Ovary (tissue), 7 donors: ENCODE measurements at regions not wholly inside any gene's neighbourhood (a gene's known extent, or its start where the extent isn't known, plus 50 kb on each side); places are given as distances from the start of the nearest gene placed in this dataset.

Source experiments
- DNase-seq, 5 donors: peaks; one replicate each; pipeline ENCODE4 v3.0.0-alpha.2; 2019 to 2020
- H3K27ac ChIP-seq, 2 donors: fragments of 200-600 bp; one replicate each; pipeline versions ENCODE4 v1.5.1 to v1.8.0; 2019 to 2022
- H3K27me3 ChIP-seq: fragments of 200-600 bp; one replicate; pipeline ENCODE4 v1.8.0; 2022
- H3K36me3 ChIP-seq: fragments of 200-600 bp; sonication (generic); one replicate; pipeline ENCODE4 v1.5.1; 2019
- H3K4me1 ChIP-seq: one replicate; pipeline ENCODE4 v1.8.1; 2013; ENCODE audit warnings: mild to moderate bottlenecking, moderate library complexity; ENCODE audit not compliant: insufficient read depth
- H3K4me3 ChIP-seq: fragments of 200-600 bp; sonication (generic); one replicate; pipeline ENCODE4 v1.5.1; 2017
- H3K9me3 ChIP-seq, 2 donors: fragments of 200-600 bp in 1 of 2; sonication (generic) in 1 of 2; one replicate each; pipeline versions ENCODE4 v1.5.1 to v1.8.1; 2013 to 2019; ENCODE audit warnings: mild to moderate bottlenecking in 1 of 2, moderate library complexity in 1 of 2
- CTCF ChIP-seq, 3 donors: fragments of 450-650 bp in 2 of 3; fragments of 200-600 bp in 1 of 3; IDR thresholded peaks; one replicate each; pipeline versions ENCODE4 v1.5.1 to v1.8.0; 2016 to 2022; ENCODE audit warnings: antibody characterized with exemption in 3 of 3, mild to moderate bottlenecking in 1 of 3
- EP300 ChIP-seq: sonication (generic); formaldehyde crosslinking; IDR thresholded peaks from one replicate; pipeline ENCODE4 v1.6.1; 2017; ENCODE audit warnings: antibody characterized with exemption
- POLR2A ChIP-seq: fragments of 450-650 bp; IDR thresholded peaks from one replicate; pipeline ENCODE4 v1.6.1; 2017; ENCODE audit warnings: antibody characterized with exemption, mild to moderate bottlenecking, moderate library complexity
- WGBS, 3 donors: extraction: QIAGEN DNeasy Blood & Tissue Kit in 1 of 3; methylation state at CpG; one replicate each; pipeline versions ENCODE4 v1.1.5 to v1.1.7; 2013 to 2017; 5-methylcytosine and 5-hydroxymethylcytosine counted together
- intact Hi-C, 4 donors: fragments of 100-400 bp; cut with DNase I; formaldehyde crosslinking; loops; one replicate each; pipeline versions ENCODE4 v1.11.0 to v1.15.1; 2022 to 2023
- donor health status: DM: no; HTN: no; CAD: no; lungs with moderate emphysema.
- donor health status: DM: no; HTN: no; CAD: no.
- donor health status: Bipolar disorder and iron deficiency.
- donor health status: DM: no; HTN: no; CAD: no.
- donor health status: DM: yes; HTN: yes; CAD: no.

GRCh38 chr4:124243671-124244366, 468.7 kb downstream of the ANKRD50 start:
- H3K36me3 ChIP-seq, result no peaks in the 10 kb centered on the region
- TF ChIP-seq EP300 (no peak), POLR2A (no peak), CTCF (IDR thresholded peaks at IDR 0.05) (no peak)
- H3K4me1 ChIP-seq, result no peaks in the 10 kb centered on the region
- 74 to 94% (median 82%) methylated on average over 3 of the region's 3 CpGs for WGBS, 3 donors
- DNase-seq, result no peak
- intact Hi-C loops, result no loop called here
- no peak overlapping the region for H3K27ac ChIP-seq
- no peaks in the 10 kb centered on the region for H3K27me3 ChIP-seq
- H3K4me3 ChIP-seq, result no peak overlapping the region
- no peaks in the 10 kb centered on the region for H3K9me3 ChIP-seq

GRCh38 chr4:124253080-124253479, 459.5 kb downstream of the ANKRD50 start:
- Histone ChIP-seq H3K4me1 (no peaks in the 10 kb centered on the region), H3K36me3 (no peaks in the 10 kb centered on the region), H3K27me3 (no peaks in the 10 kb centered on the region), H3K27ac (no peak overlapping the region), H3K4me3 (no peak overlapping the region), H3K9me3 (no peaks in the 10 kb centered on the region)
- intact Hi-C loops, result no loop called here
- TF ChIP-seq POLR2A, result no peak
- TF ChIP-seq CTCF (IDR thresholded peaks at IDR 0.05), result no peak
- no peak for TF ChIP-seq EP300
- no peak for DNase-seq

GRCh38 chr4:124262211-124263179, 450.0 kb downstream of the ANKRD50 start:
- TF ChIP-seq EP300 (no peak), CTCF (IDR thresholded peaks at IDR 0.05) (peak; percentile 40 to 65 (median 61))
- H3K36me3 ChIP-seq, result no peaks in the 10 kb centered on the region
- DNase-seq, result peak; percentile 31 to 73 (median 40)
- intact Hi-C loops, result loop anchor here in 1 of 4 donors (10.0 kb wide), 1 partner anchor 878 kb away; no protein-coding TSS in a partner anchor
- H3K27me3 ChIP-seq, result no peaks in the 10 kb centered on the region
- 4 to 10% (median 6%) methylated on average over 7 of the region's 7 CpGs for WGBS, 3 donors
- H3K4me1 ChIP-seq, result no peaks in the 10 kb centered on the region
- no peak overlapping the region for H3K27ac ChIP-seq
- H3K9me3 ChIP-seq, result no peaks in the 10 kb centered on the region
- no peak overlapping the region for H3K4me3 ChIP-seq

GRCh38 chr4:124265701-124266100, 446.8 kb downstream of the ANKRD50 start:
- H3K4me1 ChIP-seq, result no peaks in the 10 kb centered on the region
- no peak for DNase-seq

More at GRCh38 chr4:124265701-124266100, 446.8 kb downstream of the ANKRD50 start:
- TF ChIP-seq CTCF (IDR thresholded peaks at IDR 0.05) (no peak), EP300 (no peak), POLR2A (no peak)
- H3K27me3 ChIP-seq, result no peaks in the 10 kb centered on the region
- H3K4me3 ChIP-seq, result no peak overlapping the region
- intact Hi-C loops, result loop anchor here in 1 of 4 donors (10.0 kb wide), 1 partner anchor 881 kb away; no protein-coding TSS in a partner anchor
- no peaks in the 10 kb centered on the region for H3K9me3 ChIP-seq
- no peak overlapping the region for H3K27ac ChIP-seq
- 92 to 98% (median 97%) methylated on average over 1 of the region's 1 CpG for WGBS, 3 donors
- H3K36me3 ChIP-seq, result no peaks in the 10 kb centered on the region
